ENCODE measurements at regions not wholly inside any gene's neighbourhood (a gene's known extent, or its start where the extent isn't known, plus 50 kb on each side); places are given as distances from the start of the nearest gene placed in this dataset.

DNA sequence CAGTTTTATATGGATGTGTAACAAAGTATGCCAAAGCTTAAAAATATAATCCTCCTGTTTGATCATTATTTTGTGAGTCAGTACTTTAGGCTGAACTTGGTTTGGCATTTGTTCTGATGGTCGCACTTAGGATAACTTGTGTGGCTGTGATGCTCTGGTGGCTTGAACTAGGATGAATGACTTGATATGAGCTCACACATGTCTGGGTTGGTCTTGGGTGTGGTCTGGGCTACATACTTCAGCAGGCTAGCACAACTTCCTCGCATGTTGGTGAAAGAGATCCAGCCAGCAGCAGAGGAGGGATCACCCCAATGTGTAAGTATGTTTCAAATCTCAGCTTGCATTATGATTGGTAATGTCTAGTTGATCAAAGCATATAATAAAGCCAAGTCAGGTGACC lies 969.1 kb upstream of the PCDH9 start:
- Histone ChIP-seq H3K4me3 (no peak overlapping the region), H3K36me3 (no peaks in the 10 kb centered on the region), H3K27ac (no peak overlapping the region), H3K27me3 (ENCODE audit: low read depth) (no peaks in the 10 kb centered on the region), H3K9me3 (no peaks in the 10 kb centered on the region), H3K4me1 (no peaks in the 10 kb centered on the region)
- intact Hi-C loops (cut with DNase I) = no loop called here
- ATAC-seq (no peak), DNase-seq (no peak)
- no peak for TF ChIP-seq CTCF (IDR thresholded peaks at IDR 0.05)

DNA sequence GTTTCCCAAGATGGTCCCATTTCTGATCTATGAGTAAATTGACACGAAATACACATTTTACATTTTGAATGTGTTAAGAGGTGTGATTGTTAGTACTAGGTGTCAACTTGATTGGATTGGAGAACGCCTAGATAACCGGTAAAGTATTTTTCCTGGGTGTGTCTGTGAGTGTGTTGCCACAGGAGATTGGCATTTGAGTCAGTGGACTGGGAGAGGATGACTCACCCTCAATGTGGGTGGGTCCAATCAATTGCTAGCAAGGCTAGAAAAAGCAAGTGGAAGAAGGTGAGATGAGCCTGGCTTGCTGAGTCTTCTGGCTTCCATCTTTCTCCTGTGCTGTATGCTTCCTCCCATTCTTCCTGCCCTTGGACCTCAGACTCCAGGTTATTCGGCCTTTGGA lies 960.7 kb upstream of the PCDH9 start:
- Histone ChIP-seq H3K27ac (no peak overlapping the region), H3K27me3 (ENCODE audit: low read depth) (no peaks in the 10 kb centered on the region), H3K4me1 (no peaks in the 10 kb centered on the region), H3K9me3 (no peaks in the 10 kb centered on the region), H3K36me3 (no peaks in the 10 kb centered on the region), H3K4me3 (no peak overlapping the region)
- ATAC-seq = no peak
- no peak for TF ChIP-seq CTCF (IDR thresholded peaks at IDR 0.05)
- no peak for DNase-seq
- intact Hi-C loops (cut with DNase I) = no loop called here

- ATAC-seq (no peak), DNase-seq (no peak)
- TF ChIP-seq CTCF (IDR thresholded peaks at IDR 0.05) = no peak
- Histone ChIP-seq H3K27ac (no peak overlapping the region), H3K4me3 (no peak overlapping the region), H3K27me3 (ENCODE audit: low read depth) (no peaks in the 10 kb centered on the region), H3K36me3 (no peaks in the 10 kb centered on the region), H3K9me3 (no peaks in the 10 kb centered on the region), H3K4me1 (no peaks in the 10 kb centered on the region)
- intact Hi-C loops (cut with DNase I) = no loop called here
These were observed 955.5 kb upstream of the PCDH9 start for GRCh38 chr13:68185444-68186141.

DNA sequence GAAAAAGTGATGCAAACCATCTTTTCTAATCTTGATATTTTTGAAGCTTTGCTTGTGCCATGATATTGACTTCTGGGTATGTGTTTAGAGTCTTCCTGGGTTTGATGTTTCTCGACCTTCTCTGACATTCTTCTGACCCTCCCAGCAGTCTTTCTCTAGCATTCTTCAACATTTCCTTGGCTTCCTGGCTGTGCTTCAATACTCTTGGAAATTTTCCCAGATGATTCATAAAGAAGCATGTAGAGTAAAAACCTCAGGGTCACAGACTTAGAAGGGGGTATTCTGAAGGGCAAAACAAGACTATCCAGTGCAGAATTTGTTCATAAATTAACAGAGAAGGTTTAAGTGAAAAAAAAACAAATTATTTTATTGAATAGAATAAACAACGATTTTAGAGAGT lies 946.3 kb upstream of the PCDH9 start:
- Histone ChIP-seq H3K36me3 (no peaks in the 10 kb centered on the region), H3K4me1 (no peaks in the 10 kb centered on the region), H3K27ac (no peak overlapping the region), H3K9me3 (no peaks in the 10 kb centered on the region), H3K4me3 (no peak overlapping the region), H3K27me3 (ENCODE audit: low read depth) (no peaks in the 10 kb centered on the region)
- ATAC-seq (no peak), DNase-seq (no peak)
- intact Hi-C loops (cut with DNase I) = no loop called here
- no peak for TF ChIP-seq CTCF (IDR thresholded peaks at IDR 0.05)

- H3K4me1 ChIP-seq = no peaks in the 10 kb centered on the region
- ATAC-seq (no peak), DNase-seq (no peak)
- H3K4me3 ChIP-seq = no peak overlapping the region
- H3K36me3 ChIP-seq = no peaks in the 10 kb centered on the region
- H3K27me3 ChIP-seq (ENCODE audit: low read depth) = no peaks in the 10 kb centered on the region
- intact Hi-C loops (cut with DNase I) = no loop called here
- TF ChIP-seq CTCF (IDR thresholded peaks at IDR 0.05) = no peak
- H3K9me3 ChIP-seq = no peaks in the 10 kb centered on the region
- no peak overlapping the region for H3K27ac ChIP-seq
These were observed 944.8 kb upstream of the PCDH9 start for GRCh38 chr13:68174893-68175292.

All from lower lobe of right lung (tissue), 2 donors.